Endothelial cell (in vitro differentiated cells): ENCODE measurements at regions not wholly inside any gene's neighbourhood (a gene's known extent, or its start where the extent isn't known, plus 50 kb on each side); places are given as distances from the start of the nearest gene placed in this dataset.

ENCODE experiments used
- DNase-seq: peaks from one replicate; pipeline ENCODE4 v3.0.0; 2021; ENCODE audit warnings: low spot score
- H3K27ac Mint-ChIP-seq: one replicate; pipeline ENCODE4 v1.8.0; 2021; ENCODE audit warnings: mixed read lengths, inconsistent platforms; ENCODE audit not compliant: unreplicated experiment
- H3K27me3 Mint-ChIP-seq: one replicate; pipeline ENCODE4 v1.8.0; 2021; ENCODE audit warnings: mild to moderate bottlenecking, moderate library complexity, mixed read lengths, inconsistent platforms; ENCODE audit not compliant: unreplicated experiment
- H3K36me3 Mint-ChIP-seq: one replicate; pipeline ENCODE4 v1.8.0; 2021; ENCODE audit warnings: mild to moderate bottlenecking, low read depth, mixed read lengths, inconsistent platforms; ENCODE audit not compliant: unreplicated experiment
- H3K4me1 Mint-ChIP-seq: one replicate; pipeline ENCODE4 v1.8.0; 2021; ENCODE audit warnings: mild to moderate bottlenecking, mixed read lengths, inconsistent platforms; ENCODE audit not compliant: unreplicated experiment
- H3K4me3 Mint-ChIP-seq: one replicate; pipeline ENCODE4 v1.8.0; 2021; ENCODE audit warnings: mild to moderate bottlenecking, mixed read lengths, inconsistent platforms; ENCODE audit not compliant: unreplicated experiment
- H3K9me3 Mint-ChIP-seq: one replicate; pipeline ENCODE4 v1.8.0; 2021; ENCODE audit warnings: mixed read lengths, inconsistent platforms; ENCODE audit not compliant: unreplicated experiment
- TF ChIP-seq, protein P1 (sequence below): fragments of 200-600 bp; sonication (generic); IDR thresholded peaks from one replicate; pipeline ENCODE4 v1.5.0; 2021; ENCODE audit warnings: antibody characterized with exemption; ENCODE audit not compliant: unreplicated experiment

DNA sequence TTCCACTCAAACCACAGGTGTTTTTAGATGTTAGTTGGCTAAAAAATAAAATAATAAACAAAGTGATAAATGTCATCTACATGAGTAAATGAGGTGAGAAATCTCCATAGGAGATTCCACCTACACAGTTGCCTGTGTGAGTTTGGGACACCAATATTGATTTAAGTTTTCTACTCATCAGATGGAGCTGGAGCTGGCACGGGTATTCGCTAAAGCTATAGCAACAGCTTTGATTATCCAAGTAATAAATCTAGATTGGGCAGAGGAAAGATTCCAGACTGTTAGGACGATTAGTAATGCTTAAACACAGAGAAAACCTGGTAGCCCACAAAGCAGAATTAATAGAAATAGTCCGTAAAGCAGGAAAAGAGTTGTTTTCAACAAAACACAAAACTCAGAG, 313.9 kb downstream of the PABPC4L start:
- Mint-ChIP-seq H3K4me1 (no peaks in the 10 kb centered on the region), H3K9me3 (no peaks in the 10 kb centered on the region), H3K36me3 (no peaks in the 10 kb centered on the region), H3K4me3 (no peak overlapping the region), H3K27ac (no peak overlapping the region), H3K27me3 (no peaks in the 10 kb centered on the region)
- no peak for DNase-seq
- TF ChIP-seq, protein P1, sequence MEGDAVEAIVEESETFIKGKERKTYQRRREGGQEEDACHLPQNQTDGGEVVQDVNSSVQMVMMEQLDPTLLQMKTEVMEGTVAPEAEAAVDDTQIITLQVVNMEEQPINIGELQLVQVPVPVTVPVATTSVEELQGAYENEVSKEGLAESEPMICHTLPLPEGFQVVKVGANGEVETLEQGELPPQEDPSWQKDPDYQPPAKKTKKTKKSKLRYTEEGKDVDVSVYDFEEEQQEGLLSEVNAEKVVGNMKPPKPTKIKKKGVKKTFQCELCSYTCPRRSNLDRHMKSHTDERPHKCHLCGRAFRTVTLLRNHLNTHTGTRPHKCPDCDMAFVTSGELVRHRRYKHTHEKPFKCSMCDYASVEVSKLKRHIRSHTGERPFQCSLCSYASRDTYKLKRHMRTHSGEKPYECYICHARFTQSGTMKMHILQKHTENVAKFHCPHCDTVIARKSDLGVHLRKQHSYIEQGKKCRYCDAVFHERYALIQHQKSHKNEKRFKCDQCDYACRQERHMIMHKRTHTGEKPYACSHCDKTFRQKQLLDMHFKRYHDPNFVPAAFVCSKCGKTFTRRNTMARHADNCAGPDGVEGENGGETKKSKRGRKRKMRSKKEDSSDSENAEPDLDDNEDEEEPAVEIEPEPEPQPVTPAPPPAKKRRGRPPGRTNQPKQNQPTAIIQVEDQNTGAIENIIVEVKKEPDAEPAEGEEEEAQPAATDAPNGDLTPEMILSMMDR, result no peak

DNA sequence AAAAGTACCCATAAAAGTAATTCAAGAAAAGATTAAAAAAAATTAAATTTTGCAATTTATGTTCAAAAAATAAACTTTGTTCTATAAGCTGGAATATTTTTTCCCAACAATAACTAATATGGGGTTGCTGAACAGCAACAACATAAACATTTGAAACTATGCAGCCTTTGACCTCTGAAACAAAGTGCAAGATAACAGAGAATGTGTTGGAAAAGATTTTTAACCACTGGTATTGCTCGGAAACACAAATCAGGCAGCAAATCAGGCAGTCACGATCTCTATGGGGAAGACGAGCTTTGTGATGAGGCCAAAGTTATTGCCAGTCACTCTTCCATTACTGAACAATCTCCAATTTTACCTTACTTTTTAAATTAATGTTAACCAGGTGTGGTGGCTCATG, 332.1 kb downstream of the PABPC4L start:
- no peaks in the 10 kb centered on the region for H3K27me3 Mint-ChIP-seq
- no peaks in the 10 kb centered on the region for H3K9me3 Mint-ChIP-seq
- H3K4me1 Mint-ChIP-seq, result no peaks in the 10 kb centered on the region
- H3K4me3 Mint-ChIP-seq, result no peak overlapping the region
- no peaks in the 10 kb centered on the region for H3K36me3 Mint-ChIP-seq
- TF ChIP-seq, protein P1, result no peak
- no peak overlapping the region for H3K27ac Mint-ChIP-seq
- DNase-seq, result no peak

DNA sequence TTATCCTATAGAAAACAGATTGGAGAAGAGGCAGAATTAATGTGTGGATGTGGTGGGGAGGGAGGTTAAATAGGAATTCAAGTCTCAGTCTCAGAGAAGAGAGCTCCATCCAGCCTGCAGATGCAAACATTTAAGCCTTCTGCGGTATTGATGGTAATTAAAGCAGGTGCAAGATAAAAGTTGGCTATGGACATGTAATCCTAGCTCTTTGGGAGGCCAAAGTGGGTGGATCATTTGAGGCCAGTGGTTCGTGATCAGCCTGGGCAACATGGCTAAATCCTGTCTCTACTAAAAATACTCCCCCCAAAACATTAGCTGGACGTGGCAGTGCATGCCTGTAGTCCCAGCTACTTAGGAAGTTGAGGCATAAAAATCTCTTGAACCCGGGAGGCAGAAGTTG, 332.7 kb downstream of the PABPC4L start:
- Mint-ChIP-seq H3K4me1 (no peaks in the 10 kb centered on the region), H3K4me3 (no peak overlapping the region), H3K9me3 (no peaks in the 10 kb centered on the region), H3K27ac (no peak overlapping the region), H3K27me3 (no peaks in the 10 kb centered on the region), H3K36me3 (no peaks in the 10 kb centered on the region)
- TF ChIP-seq, protein P1, result no peak
- DNase-seq, result no peak

DNA sequence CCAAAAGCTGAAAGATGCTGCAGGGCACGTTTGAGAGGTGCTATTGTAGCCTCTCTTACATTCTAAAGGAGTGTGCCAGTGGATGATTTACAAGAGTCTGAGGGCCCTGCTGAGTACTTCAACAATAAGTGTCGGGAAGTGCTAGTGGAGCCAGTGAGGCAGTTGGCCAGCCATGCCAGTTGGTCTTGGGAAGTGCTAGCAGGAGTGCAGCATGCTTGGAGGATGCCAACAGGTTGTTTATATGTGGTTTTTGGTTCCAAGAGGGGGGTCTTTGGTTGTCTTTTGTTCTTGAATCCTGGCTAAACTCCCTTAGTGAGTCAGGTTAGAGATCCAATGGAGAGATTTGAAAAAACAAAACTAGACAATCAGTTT, 335.3 kb downstream of the PABPC4L start:
- Mint-ChIP-seq H3K27ac (no peak overlapping the region), H3K36me3 (no peaks in the 10 kb centered on the region), H3K4me3 (no peak overlapping the region), H3K9me3 (no peaks in the 10 kb centered on the region), H3K27me3 (no peaks in the 10 kb centered on the region), H3K4me1 (no peaks in the 10 kb centered on the region)
- TF ChIP-seq, protein P1, result no peak
- DNase-seq, result no peak

DNA sequence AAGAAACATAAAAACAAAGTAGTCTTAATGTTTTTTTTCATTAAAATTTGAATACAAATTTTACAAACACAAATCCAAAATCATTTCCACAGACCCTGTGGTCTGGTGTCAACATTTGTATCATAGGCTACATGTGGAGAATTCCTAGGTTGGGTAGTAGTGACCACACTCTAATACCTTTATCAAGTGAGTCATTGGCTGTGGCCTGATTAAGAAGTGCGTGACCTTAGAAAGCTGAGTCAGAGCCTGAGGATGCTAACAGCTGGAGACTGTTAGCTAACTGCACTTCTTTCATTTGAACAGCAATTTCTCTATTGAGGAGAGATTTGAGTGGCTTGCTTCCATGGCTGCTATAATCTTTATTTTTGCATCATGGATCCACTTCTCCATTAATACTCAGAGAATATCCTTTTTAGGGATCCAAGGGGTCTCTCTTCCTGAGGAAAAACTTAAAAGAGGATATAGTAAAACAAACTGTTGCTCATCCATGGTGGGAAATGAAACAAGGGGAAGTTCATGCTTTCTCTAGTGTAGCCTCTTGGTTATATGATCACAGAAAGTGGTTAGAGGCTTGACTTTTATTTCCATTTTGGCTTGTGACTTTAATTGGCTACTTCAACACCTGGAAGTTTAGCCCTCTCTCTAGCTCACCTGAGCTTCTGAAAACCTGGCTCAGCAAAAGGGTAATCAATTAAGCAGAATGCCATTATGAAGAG, 335.8 kb downstream of the PABPC4L start:
- no peak overlapping the region for H3K27ac Mint-ChIP-seq

More for the DNA sequence above, 335.8 kb downstream of the PABPC4L start:
- Mint-ChIP-seq H3K4me3 (no peak overlapping the region), H3K9me3 (no peaks in the 10 kb centered on the region), H3K4me1 (no peaks in the 10 kb centered on the region), H3K36me3 (no peaks in the 10 kb centered on the region), H3K27me3 (no peaks in the 10 kb centered on the region)
- DNase-seq, result no peak
- TF ChIP-seq, protein P1, result no peak
